IMR-90 (cell line): ENCODE measurements at regions not wholly inside any gene's neighbourhood (a gene's known extent, or its start where the extent isn't known, plus 50 kb on each side); places are given as distances from the start of the nearest gene placed in this dataset.

Experiments used
- ATAC-seq: fragments of 200-7000 bp; cut with Tn5 transposase; 2 replicates; pipeline ENCODE4 v1.9.1; 2020; ENCODE audit warnings: low read depth, mild to moderate bottlenecking, moderate library complexity
- BruUV-seq: library from RNA; stranded (reverse); fragments of 400-500 nt; replicated peaks from 2 replicates; lab custom pipeline; 2021; lab: Mats Ljungman, UMichigan
- CTCF ChIA-PET: fragments of 300-600 bp; formaldehyde crosslinking; extraction: SDS; loops from one replicate; lab custom pipeline; 2021; ENCODE audit warnings: antibody characterized with exemption; lab: Yijun Ruan, JAX
- POLR2A ChIA-PET: fragments of 300-600 bp; sonication (Branson Sonifier 250); formaldehyde crosslinking; loops from one replicate; lab custom pipeline; 2022; ENCODE audit warnings: antibody characterized with exemption; ENCODE audit not compliant: unreplicated experiment; lab: Charles Lee
- DNase-seq: peaks from one replicate; pipeline ENCODE4 v3.0.0; 2013
- H2AFZ ChIP-seq: replicated peaks from 2 replicates; pipeline ENCODE3; 2013; ENCODE audit warnings: low read length, mild to moderate bottlenecking; ENCODE audit not compliant: poor library complexity
- H2AK5ac ChIP-seq: 2 replicates; pipeline ENCODE4 v1.6.1; 2013; ENCODE audit warnings: low read depth, low read length, inconsistent platforms
- H2AK9ac ChIP-seq: replicated peaks from 2 replicates; pipeline ENCODE3; 2013; ENCODE audit warnings: mild to moderate bottlenecking, low read depth, low read length, moderate library complexity; ENCODE audit not compliant: poor library complexity
- H2BK120ac ChIP-seq: 2 replicates; pipeline ENCODE4 v1.6.1; 2013; ENCODE audit warnings: low read depth, low read length, inconsistent platforms
- H2BK15ac ChIP-seq: 3 replicates; pipeline ENCODE4 v1.6.1; 2013; ENCODE audit warnings: low read depth, low read length, inconsistent platforms
- H2BK20ac ChIP-seq: 2 replicates; pipeline ENCODE4 v1.6.1; 2013; ENCODE audit warnings: low read depth, mild to moderate bottlenecking, inconsistent platforms, low read length, moderate library complexity
- H2BK5ac ChIP-seq: 2 replicates; pipeline ENCODE4 v1.6.1; 2013; ENCODE audit warnings: mild to moderate bottlenecking, low read depth, low read length, inconsistent platforms; ENCODE audit not compliant: poor library complexity, severe bottlenecking
- H3K14ac ChIP-seq: replicated peaks from 2 replicates; pipeline ENCODE4 v1.6.1; 2013; ENCODE audit warnings: low read depth, low read length, inconsistent platforms
- H3K18ac ChIP-seq: 2 replicates; pipeline ENCODE4 v1.6.1; 2013; ENCODE audit warnings: low read depth, low read length, control low read depth
- H3K23ac ChIP-seq: 2 replicates; pipeline ENCODE4 v1.6.1; 2013; ENCODE audit warnings: low read depth, low read length, inconsistent platforms
- H3K27ac ChIP-seq: 2 replicates; pipeline ENCODE4 v1.5.1; 2013; ENCODE audit warnings: mild to moderate bottlenecking, control low read depth, low read length; ENCODE audit not compliant: insufficient read depth
- H3K27me3 ChIP-seq: 2 replicates; pipeline ENCODE4 v1.6.1; 2013; ENCODE audit warnings: low read length; ENCODE audit not compliant: control insufficient read depth, insufficient read depth
- H3K36me3 ChIP-seq: 2 replicates; pipeline ENCODE4 v1.6.1; 2013; ENCODE audit warnings: low read length, mixed read lengths; ENCODE audit not compliant: control insufficient read depth, insufficient read depth
- H3K4ac ChIP-seq: 2 replicates; pipeline ENCODE4 v1.6.1; 2013; ENCODE audit warnings: low read depth, low read length, inconsistent platforms
- H3K4me1 ChIP-seq: 2 replicates; pipeline ENCODE4 v1.6.1; 2013; ENCODE audit warnings: low read length, mixed read lengths; ENCODE audit not compliant: control insufficient read depth, insufficient read depth
- H3K4me2 ChIP-seq: 2 replicates; pipeline ENCODE4 v1.6.1; 2013; ENCODE audit warnings: low read depth, mild to moderate bottlenecking, control low read depth, low read length, moderate library complexity
- H3K4me3 ChIP-seq: 2 replicates; pipeline ENCODE4 v1.5.1; 2013; ENCODE audit warnings: low read depth, mild to moderate bottlenecking, control low read depth, low read length, moderate library complexity; ENCODE audit not compliant: insufficient read depth
- H3K56ac ChIP-seq: 2 replicates; pipeline ENCODE4 v1.6.1; 2013; ENCODE audit warnings: low read length, inconsistent platforms; ENCODE audit not compliant: insufficient read depth; ENCODE audit errors: extremely low read depth
- H3K79me1 ChIP-seq, 2 experiments: 2 replicates each; pipeline ENCODE4 v1.6.1; 2013; ENCODE audit warnings: low read length in 2 of 2, inconsistent platforms in 1 of 2, low read depth in 1 of 2
- H3K9ac ChIP-seq: 2 replicates; pipeline ENCODE4 v1.6.1; 2013; ENCODE audit warnings: low read depth, low read length, control low read depth
- H3K9me1 ChIP-seq: 2 replicates; pipeline ENCODE4 v1.6.1; 2013; ENCODE audit warnings: low read length, inconsistent platforms; ENCODE audit not compliant: insufficient read depth
- H3K9me3 ChIP-seq: 2 replicates; pipeline ENCODE4 v1.6.1; 2013; ENCODE audit warnings: low read length; ENCODE audit not compliant: control insufficient read depth, insufficient read depth
- H4K20me1 ChIP-seq: 2 replicates; pipeline ENCODE4 v1.6.1; 2013; ENCODE audit warnings: low read length, inconsistent platforms; ENCODE audit not compliant: insufficient read depth
- H4K5ac ChIP-seq: 2 replicates; pipeline ENCODE4 v1.6.1; 2013; ENCODE audit warnings: mild to moderate bottlenecking, low read depth, low read length, control low read depth
- H4K8ac ChIP-seq, 2 experiments: 2 replicates each; pipeline ENCODE4 v1.6.1; 2013; ENCODE audit warnings: low read depth in 2 of 2, low read length in 2 of 2, control low read depth in 1 of 2, inconsistent platforms in 1 of 2
- H4K91ac ChIP-seq: 2 replicates; pipeline ENCODE4 v1.6.1; 2013; ENCODE audit warnings: low read depth, low read length, inconsistent platforms; ENCODE audit not compliant: insufficient read depth
- BHLHE40 ChIP-seq: fragments of 150-350 bp; IDR thresholded peaks from 2 replicates; pipeline ENCODE4 v1.6.1; 2016; ENCODE audit warnings: mild to moderate bottlenecking, low read depth, low read length
- CEBPB ChIP-seq: IDR thresholded peaks from 2 replicates; pipeline ENCODE4 v1.6.1; 2012; ENCODE audit warnings: low read depth, low read length, improper control_type of control experiment
- CHD1 ChIP-seq: IDR thresholded peaks from 2 replicates; pipeline ENCODE4 v1.6.1; 2012; ENCODE audit warnings: low read depth, low read length, improper control_type of control experiment
- ELK1 ChIP-seq: fragments of 150-350 bp; IDR thresholded peaks from 2 replicates; pipeline ENCODE4 v1.6.1; 2016; ENCODE audit warnings: low read depth, mild to moderate bottlenecking, low read length, moderate library complexity, borderline replicate concordance
- FOS ChIP-seq: fragments of 150-350 bp; IDR thresholded peaks from 2 replicates; pipeline ENCODE4 v1.6.1; 2016; ENCODE audit warnings: low read depth, low read length
- MAFK ChIP-seq: IDR thresholded peaks from 2 replicates; pipeline ENCODE4 v1.6.1; 2012; ENCODE audit warnings: low read depth, low read length, improper control_type of control experiment
- MAZ ChIP-seq: IDR thresholded peaks from 2 replicates; pipeline ENCODE4 v1.6.1; 2012; ENCODE audit warnings: low read depth, mild to moderate bottlenecking, low read length, improper control_type of control experiment, moderate library complexity, borderline replicate concordance
- MXI1 ChIP-seq: IDR thresholded peaks from 2 replicates; pipeline ENCODE4 v1.6.1; 2012; ENCODE audit warnings: low read depth, mild to moderate bottlenecking, low read length, moderate library complexity, borderline replicate concordance
- NFE2L2 ChIP-seq: fragments of 150-350 bp; IDR thresholded peaks from 2 replicates; pipeline ENCODE4 v1.6.1; 2016; ENCODE audit warnings: low read depth, mild to moderate bottlenecking, low read length
- POLR2A ChIP-seq: IDR thresholded peaks from 2 replicates; pipeline ENCODE4 v1.6.1; 2012; ENCODE audit warnings: mild to moderate bottlenecking, low read depth, low read length
- RAD21 ChIP-seq: IDR thresholded peaks from 2 replicates; pipeline ENCODE4 v1.6.1; 2012; ENCODE audit warnings: low read length, improper control_type of control experiment
- RCOR1 ChIP-seq: IDR thresholded peaks from 2 replicates; pipeline ENCODE4 v1.6.1; 2012; ENCODE audit warnings: mild to moderate bottlenecking, low read length, improper control_type of control experiment; ENCODE audit not compliant: insufficient replicate concordance
- RFX5 ChIP-seq: IDR thresholded peaks from 2 replicates; pipeline ENCODE4 v1.8.0; 2012; ENCODE audit warnings: low read depth, mild to moderate bottlenecking, low read length, moderate library complexity
- SMC3 ChIP-seq: fragments of 150-350 bp; IDR thresholded peaks from 2 replicates; pipeline ENCODE4 v1.6.1; 2016; ENCODE audit warnings: low read depth, mild to moderate bottlenecking, antibody characterized with exemption, low read length, moderate library complexity
- USF2 ChIP-seq: fragments of 150-350 bp; IDR thresholded peaks from 2 replicates; pipeline ENCODE4 v1.6.1; 2017; ENCODE audit warnings: mild to moderate bottlenecking, antibody characterized with exemption, low read length, low read depth
- WGBS, 2 experiments: methylation state at CpG; one replicate each; pipeline versions ENCODE4 v1.1.5 to v1.1.7; 2013; ENCODE audit warnings: missing lambda C conversion rate in 2 of 2; ENCODE audit not compliant: insufficient read length in 1 of 2; ENCODE audit errors: extremely low coverage in 2 of 2; 5-methylcytosine and 5-hydroxymethylcytosine counted together
- dilution Hi-C: fragments of 300-500 bp; cut with HindIII; formaldehyde crosslinking; loops from one replicate; pipeline ENCODE4 v1.14.3; 2018; ENCODE audit warnings: low sequenced_read_pairs; ENCODE audit not compliant: unreplicated experiment
- in situ Hi-C: fragments of 300-500 bp; cut with MboI; formaldehyde crosslinking; loops from 3 replicates; pipeline ENCODE4 v1.14.3; 2019; ENCODE audit warnings: low sequenced_read_pairs, inconsistent platforms, mixed read lengths
- intact Hi-C: fragments of 100-400 bp; cut with micrococcal nuclease; formaldehyde crosslinking; loops from 2 replicates; pipeline ENCODE4 v1.10.0; 2022
- TF ChIP-seq, protein P1 (sequence below): conservative IDR thresholded peaks from 2 replicates; pipeline ENCODE4 v1.5.1; 2012; ENCODE audit warnings: mild to moderate bottlenecking, low read depth, low read length, improper control_type of control experiment

DNA sequence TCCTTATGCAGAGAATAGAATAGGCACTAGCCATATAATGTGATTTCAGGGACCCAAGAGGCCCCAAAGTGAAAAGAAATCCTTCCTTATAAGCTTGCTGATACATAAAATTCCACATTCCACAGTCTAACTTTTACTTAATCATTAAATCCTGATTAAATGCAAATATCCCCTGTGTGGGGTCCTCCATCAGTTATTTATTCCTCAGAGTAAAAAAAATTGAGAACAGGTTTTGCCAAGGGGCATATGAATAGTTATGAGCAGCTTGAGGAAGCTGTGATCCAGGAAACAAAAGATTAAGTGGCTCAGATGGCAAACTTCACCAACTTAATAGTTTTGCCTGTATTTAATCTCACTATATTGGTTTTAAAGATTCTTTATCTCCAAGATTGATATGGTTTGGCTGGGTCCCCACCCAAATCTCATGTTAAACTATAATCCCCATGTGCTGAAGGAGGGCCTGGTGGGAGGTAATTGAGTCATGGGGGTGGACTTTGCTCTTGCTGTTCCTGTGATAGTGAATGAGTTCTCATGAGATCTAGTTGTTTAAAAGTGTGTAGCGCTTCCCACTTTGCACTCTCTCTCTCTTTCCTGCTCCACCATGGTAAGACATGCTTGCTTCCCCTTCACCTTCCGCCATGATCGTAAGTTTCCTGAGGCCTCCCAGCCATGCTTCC, 324.9 kb downstream of the NPR3 start:
- ChIA-PET POLR2A (no interaction called here), CTCF (no interaction called here)
- Histone ChIP-seq H3K4me1 (peaks cover 4% of the 10 kb centered on the region), H4K91ac (no peak overlapping the region), H4K20me1 (no peaks in the 10 kb centered on the region), H2BK20ac (no peak overlapping the region), H3K36me3 (no peaks in the 10 kb centered on the region), H3K4me2 (no peak overlapping the region), H2BK120ac (no peak overlapping the region), H3K79me1 (no peaks in the 10 kb centered on the region), H4K8ac (no peak overlapping the region), H3K4ac (no peak overlapping the region), H3K18ac (no peak overlapping the region), H2AFZ (no peak overlapping the region), H2AK5ac (no peak overlapping the region), H3K27me3 (no peaks in the 10 kb centered on the region), H3K27ac (no peak overlapping the region), H2BK5ac (no peak overlapping the region), H3K9ac (no peak overlapping the region), H3K9me1 (peaks cover 4% of the 10 kb centered on the region; the same call in 1 of the 2 replicates), H4K5ac (no peak overlapping the region), H2BK15ac (no peak overlapping the region), H3K23ac (no peak overlapping the region), H3K56ac (no peak overlapping the region), H3K4me3 (no peak overlapping the region), H2AK9ac (no peak overlapping the region), H3K9me3 (peaks cover 4% of the 10 kb centered on the region; the same call in 1 of the 2 replicates), H3K14ac (no peak overlapping the region)
- dilution Hi-C loops = no loop called here
- ATAC-seq = no peak
- BruUV-seq = no TSS peak
- whole genome bisulfite sequencing, 2 experiments = no CpG with 5 or more reads among the region's 3 CpGs
- no peak for DNase-seq
- in situ Hi-C loops = no loop called here
- TF ChIP-seq BHLHE40 = no peak
- TF ChIP-seq MXI1 = no peak
- no peak for TF ChIP-seq USF2
- no peak for TF ChIP-seq SMC3
- no peak for TF ChIP-seq CEBPB
- TF ChIP-seq MAZ = no peak
- TF ChIP-seq POLR2A = no peak
- TF ChIP-seq, protein P1, sequence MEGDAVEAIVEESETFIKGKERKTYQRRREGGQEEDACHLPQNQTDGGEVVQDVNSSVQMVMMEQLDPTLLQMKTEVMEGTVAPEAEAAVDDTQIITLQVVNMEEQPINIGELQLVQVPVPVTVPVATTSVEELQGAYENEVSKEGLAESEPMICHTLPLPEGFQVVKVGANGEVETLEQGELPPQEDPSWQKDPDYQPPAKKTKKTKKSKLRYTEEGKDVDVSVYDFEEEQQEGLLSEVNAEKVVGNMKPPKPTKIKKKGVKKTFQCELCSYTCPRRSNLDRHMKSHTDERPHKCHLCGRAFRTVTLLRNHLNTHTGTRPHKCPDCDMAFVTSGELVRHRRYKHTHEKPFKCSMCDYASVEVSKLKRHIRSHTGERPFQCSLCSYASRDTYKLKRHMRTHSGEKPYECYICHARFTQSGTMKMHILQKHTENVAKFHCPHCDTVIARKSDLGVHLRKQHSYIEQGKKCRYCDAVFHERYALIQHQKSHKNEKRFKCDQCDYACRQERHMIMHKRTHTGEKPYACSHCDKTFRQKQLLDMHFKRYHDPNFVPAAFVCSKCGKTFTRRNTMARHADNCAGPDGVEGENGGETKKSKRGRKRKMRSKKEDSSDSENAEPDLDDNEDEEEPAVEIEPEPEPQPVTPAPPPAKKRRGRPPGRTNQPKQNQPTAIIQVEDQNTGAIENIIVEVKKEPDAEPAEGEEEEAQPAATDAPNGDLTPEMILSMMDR = no peak
- no peak for TF ChIP-seq RCOR1
- TF ChIP-seq RAD21 = no peak
- no peak for TF ChIP-seq NFE2L2
- no peak for TF ChIP-seq ELK1
- no peak for TF ChIP-seq CHD1
- no peak for TF ChIP-seq MAFK
- TF ChIP-seq RFX5 = no peak
- TF ChIP-seq FOS = no peak
- intact Hi-C loops = no loop called here
